Right renal cortex interstitium (tissue), 3 donors: ENCODE measurements at regions not wholly inside any gene's neighbourhood (a gene's known extent, or its start where the extent isn't known, plus 50 kb on each side); places are given as distances from the start of the nearest gene placed in this dataset.
"Not testable (repeated sequence)": the region's sequence is repeated elsewhere in the genome, so short reads cannot be mapped to it uniquely, and the experiment has no call there.

Experiments
- DNase-seq, 3 donors: peaks; one replicate each; pipeline ENCODE4 v3.0.0-alpha.2; 2013; ENCODE audit warnings: low read depth in 3 of 3, low spot score in 2 of 3

- peak; percentile 47 to 71 (median 52) for DNase-seq
These were observed 168.0 kb downstream of the HDGFL1 start for GRCh38 chr6:22737331-22737730.

DNA sequence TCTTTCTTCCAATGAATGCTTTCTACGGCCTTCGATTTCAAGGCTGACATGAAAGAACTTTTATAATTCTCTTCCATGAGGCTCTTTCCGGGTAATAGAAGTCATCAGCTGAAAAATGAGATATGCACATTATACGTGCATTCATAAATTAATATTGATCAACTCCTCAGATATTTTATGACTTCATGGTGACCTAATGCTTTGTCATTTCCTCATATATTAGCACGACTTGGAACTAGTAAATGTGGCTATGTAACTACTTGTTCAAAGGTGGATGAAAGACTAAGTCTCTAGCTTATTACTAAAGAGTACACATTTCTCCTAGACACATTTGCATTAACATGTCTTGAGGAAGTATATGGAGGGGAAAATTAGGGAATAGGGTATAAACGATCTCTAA, 168.8 kb downstream of the HDGFL1 start:
- no peak for DNase-seq

GRCh38 chr6:22747571-22747970, 178.2 kb downstream of the HDGFL1 start:
- no peak for DNase-seq

DNA sequence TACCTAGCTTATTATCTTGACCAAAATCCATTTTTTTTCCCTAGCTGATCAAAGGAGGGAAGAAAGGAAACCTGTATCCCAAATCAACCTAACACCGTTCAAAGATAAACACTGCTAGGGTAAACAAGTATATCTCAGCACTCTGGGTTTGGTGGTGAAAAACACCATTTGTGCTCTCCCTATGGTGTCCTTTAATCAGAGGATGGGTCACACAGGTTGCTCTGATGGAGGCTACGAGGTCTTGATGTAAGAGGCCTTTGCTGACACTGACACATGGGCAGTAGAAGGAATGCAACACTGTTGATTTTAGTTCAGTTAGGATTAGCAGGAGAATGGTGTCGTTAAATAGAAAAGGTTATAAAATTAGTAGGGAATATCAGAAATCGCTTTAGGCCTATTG, 179.3 kb downstream of the HDGFL1 start:
- DNase-seq = no peak

GRCh38 chr6:22749696-22750095, 180.3 kb downstream of the HDGFL1 start:
- DNase-seq = no peak

DNA sequence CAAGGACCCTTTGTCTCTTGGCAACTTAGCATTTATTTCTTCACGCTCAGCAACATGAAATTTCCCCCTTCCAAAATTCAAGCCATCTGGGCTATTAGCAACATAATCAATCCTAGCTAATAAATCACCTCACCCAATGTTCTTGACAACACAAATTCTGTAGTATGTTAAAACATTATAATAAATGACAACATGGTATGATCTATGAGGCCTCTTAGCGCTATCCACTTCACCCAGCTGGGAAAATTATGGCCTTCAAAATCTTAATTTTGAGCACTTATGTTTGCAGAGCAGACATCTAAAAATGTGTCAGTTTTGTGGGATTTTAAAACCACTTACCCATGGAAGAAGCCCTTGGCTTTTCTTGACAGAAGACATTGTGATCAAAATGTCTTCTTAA, 181.9 kb downstream of the HDGFL1 start:
- DNase-seq = no peak

GRCh38 chr6:22752522-22752921, 183.2 kb downstream of the HDGFL1 start:
- no peak for DNase-seq

DNA sequence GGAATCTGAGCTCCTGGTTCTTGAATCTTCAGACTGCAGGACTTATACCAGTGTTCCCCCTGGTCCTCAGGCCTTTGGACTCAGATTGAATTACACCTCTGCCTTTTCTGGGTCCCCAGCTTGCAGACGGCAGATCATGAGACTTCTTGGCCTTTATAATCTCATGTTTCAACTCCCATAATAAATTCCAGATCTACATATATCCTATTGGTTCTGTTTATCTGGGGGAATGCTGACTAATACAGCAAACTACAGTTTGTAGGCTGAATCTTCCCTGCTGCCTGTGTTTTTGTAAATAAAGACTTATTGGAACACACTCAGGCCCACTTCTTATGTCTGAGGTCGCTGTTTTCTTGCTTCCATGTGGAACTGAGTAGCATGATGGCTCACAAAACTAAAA, 184.7 kb downstream of the HDGFL1 start:
- DNase-seq = no peak

GRCh38 chr6:22755605-22756004, 186.2 kb downstream of the HDGFL1 start:
- DNase-seq = no peak

GRCh38 chr6:22756365-22756764, 187.0 kb downstream of the HDGFL1 start:
- no peak for DNase-seq

DNA sequence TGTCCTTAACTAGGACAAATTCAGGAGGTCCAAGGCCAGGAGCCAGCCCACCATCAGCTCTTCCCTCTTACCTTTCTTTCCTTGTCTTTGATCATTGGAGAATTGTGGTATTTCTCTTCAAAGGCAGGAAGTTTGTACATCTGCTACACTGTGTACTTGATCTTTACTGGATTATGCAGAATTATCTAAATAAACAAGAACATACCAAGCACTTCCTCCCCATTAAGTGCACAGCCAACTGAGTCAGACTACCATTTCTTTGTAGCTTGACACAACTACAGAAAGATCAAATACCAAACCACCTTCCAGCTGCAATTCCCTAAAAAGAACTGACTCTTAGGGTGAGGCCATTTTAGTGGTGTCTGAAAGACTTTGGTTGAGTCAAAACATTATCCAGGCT, 195.1 kb downstream of the HDGFL1 start:
- no peak for DNase-seq

DNA sequence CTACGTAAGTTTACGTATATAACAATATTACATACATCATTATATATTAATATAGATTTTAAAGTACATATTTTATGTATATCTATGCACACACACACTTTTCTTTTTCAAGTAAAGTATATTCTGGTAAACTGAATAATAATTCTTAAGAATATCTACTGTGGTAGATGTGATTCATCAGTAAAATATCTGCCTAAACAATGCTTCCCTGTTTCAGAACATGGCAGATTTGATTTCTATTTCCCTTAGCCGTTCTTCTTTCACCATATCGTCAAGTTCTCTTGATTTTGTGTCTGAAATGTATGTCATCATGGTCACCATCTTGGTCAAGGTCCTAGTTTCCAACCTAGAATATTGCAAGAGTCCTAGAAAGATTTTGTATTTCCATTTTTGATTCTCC, 195.6 kb downstream of the HDGFL1 start:
- no peak for DNase-seq

DNA sequence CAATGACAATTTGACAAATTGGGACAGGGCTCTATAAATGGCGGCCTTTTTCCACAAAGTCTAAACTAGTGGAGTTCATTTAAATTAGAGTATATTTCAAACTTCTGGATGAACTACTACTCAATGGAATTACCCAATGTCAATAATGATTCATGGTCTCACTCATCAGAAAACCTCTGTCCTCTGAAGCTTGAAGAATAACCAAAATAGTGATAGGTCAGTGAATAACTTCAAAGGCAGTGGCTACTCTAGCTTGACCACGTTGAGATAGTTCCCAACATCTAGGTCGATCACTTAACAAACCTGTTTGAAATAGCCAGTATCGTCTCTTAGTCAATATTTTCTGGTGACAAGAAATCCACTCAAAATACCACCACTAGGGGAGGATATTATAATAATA, 197.6 kb downstream of the HDGFL1 start:
- no peak for DNase-seq

DNA sequence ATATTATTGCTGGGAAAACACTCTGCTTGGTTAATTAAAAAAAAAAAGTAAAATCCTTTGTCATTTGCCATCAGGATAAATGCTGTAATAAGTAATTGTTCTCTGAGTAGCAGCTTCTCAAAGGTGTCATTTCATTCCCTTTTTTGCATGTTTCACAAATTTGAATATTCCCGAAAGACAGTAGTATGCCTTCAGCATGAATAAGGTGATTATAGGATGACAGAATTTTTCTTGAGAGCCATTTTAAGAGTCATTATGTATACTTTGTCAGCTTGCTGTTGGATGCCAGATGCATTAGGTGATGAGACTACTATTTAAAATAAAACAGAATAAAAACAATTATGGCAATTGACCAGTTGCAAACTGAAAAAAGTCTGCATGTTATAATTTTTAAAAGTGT, 200.7 kb downstream of the HDGFL1 start:
- DNase-seq = no peak

DNA sequence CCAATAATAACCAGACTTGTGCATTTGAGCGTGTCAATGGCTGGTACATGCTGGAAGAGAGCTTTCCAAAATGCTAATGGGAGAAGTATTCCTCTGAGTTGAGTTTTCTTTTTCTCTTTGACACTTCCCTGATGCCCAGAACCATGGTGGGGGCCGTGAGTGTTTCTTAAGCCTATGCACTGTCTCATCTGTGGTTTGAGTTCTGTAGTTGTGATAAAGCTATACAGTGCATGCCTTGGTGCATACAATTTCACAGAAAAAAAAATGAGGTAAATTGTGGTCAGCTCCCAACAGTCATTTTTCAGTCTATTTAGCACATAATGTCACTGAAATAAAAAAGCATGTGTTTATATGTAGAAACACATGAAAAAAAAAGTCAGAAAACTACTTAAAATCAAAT, 204.8 kb downstream of the HDGFL1 start:
- no peak for DNase-seq

GRCh38 chr6:22778438-22778837, 209.1 kb downstream of the HDGFL1 start:
- not testable (repeated sequence) for DNase-seq

GRCh38 chr6:22779062-22779461, 209.7 kb downstream of the HDGFL1 start:
- DNase-seq = no peak

DNA sequence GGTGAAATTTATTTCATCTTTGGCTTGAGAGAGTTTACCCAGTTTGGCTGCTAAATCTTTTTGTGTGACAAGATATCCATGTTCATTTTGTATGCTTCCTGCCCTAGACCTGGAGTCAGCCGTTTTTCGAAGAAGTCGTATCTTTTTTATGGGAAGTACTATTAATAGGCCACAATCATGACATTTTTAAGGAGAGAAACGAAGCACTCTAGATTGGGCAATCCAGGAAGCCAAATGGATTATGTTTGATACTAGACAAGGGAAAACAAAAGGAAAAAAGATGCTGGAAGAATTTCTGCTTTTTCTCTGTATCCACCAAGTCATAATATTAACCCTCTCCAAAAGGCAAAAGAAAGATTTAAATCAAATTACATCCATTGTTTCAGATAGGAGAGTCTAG, 214.6 kb downstream of the HDGFL1 start:
- peak in 1 of 3 donors; percentile 23 for DNase-seq

DNA sequence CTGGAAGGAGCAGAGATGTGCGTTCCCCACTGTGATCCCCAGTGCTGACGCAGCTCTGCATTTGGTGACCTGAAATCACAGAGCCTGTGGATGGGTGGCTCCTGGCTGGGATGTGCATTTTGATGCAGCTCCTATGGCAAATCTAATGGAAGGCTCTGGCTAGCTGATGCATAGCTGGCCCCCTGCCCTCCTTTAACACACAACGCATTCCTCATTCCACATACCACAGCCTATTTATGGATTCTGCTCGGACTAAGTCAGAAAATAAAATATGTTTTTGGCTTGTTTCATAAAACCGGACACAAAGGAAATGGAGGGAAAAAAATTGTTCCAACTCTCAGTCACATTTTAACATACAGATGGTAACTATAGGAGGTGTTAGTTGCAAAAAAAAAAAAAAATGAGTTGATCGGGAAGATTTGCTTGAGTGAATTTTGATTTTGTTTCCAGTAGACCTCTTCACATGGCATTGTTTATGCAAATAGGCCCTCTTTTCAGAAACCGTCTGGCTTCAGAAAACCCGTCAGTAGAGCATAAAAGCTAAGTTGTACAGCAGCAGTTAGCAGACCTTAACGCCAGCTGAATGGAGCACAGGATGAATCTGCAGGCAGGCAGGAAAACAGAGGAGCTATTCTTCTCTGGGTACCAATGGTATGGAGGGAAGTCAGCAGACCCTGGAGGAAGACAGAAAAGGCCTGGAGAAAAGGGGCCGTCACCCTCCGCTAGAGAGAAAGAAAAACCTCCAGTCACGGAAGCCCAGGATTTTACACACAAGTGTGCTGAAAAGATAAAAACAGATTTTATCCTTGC, 215.4 kb downstream of the HDGFL1 start:
- peak; percentile 44 to 48 (median 44) for DNase-seq

- no peak for DNase-seq
These were observed 218.7 kb downstream of the HDGFL1 start for GRCh38 chr6:22788038-22788437.

GRCh38 chr6:22789315-22789714, 219.9 kb downstream of the HDGFL1 start:
- no peak for DNase-seq

- DNase-seq = no peak
These were observed 225.5 kb downstream of the HDGFL1 start for GRCh38 chr6:22794844-22795243.

DNA sequence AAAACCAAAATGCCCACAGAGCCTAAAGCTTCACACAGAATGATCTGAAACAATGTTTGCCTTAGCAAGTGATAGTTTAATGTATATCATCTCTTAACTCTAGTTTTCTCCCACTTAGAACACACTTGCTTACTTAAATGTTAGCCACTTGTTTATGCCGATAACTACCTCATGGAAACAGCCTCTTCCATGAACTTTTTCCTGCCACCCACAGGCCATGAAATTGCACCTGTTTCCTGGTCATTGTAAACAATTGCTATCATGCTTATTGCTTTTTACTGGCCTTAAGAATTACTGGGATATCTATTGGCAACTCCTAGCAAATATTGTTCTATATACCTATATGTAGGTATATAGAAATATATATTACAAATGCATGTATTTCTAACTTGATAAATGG, 231.1 kb downstream of the HDGFL1 start:
- no peak for DNase-seq
